HG03045 (cell line): ENCODE measurements at regions not wholly inside any gene's neighbourhood (a gene's known extent, or its start where the extent isn't known, plus 50 kb on each side); places are given as distances from the start of the nearest gene placed in this dataset.
"Not testable (repeated sequence)": the region's sequence is repeated elsewhere in the genome, so short reads cannot be mapped to it uniquely, and the experiment has no call there.

Source experiments
- ATAC-seq: cut with Tn5 transposase; IDR thresholded peaks from one replicate; pipeline ENCODE4 v1.9.1; 2021; ENCODE audit warnings: mild to moderate bottlenecking, moderate library complexity; ENCODE audit not compliant: unreplicated experiment

DNA sequence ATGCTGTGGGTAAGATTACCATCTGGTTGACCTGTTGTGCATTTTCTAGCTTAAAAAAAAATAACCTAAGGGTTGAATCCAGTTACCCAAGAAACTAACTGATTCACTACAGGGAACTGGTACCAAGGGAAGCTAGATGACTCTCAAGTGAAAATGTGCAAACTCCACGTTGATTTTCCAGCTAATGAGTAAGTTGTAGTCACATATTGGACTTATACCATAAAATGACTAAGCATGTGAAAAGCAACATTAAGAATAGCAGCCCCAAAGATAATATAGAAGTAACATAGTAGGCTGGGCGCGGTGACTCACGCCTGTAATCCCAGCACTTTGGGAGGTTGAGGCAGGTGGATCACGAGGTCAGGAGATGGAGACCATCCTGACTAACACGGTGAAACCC is 270.9 kb downstream of the SPRY1 start:
- no peak for ATAC-seq

DNA sequence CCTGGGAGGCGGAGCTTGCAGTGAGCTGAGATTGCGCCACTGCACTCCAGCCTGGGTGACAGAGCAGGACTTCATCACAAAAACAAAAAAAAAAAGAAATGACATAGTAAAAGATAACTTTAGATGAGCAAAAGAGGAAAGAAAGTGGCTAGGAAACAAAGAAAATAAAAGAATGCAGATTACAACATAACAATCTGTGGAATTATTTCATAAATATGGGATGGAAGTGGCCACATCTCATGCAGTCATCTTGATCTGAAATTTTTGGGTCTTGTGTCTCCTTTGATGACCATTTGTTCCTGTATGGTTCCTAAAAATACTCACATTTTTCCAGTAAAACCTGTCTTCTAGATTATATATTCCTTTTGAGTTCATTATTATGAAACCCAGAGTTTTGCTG is 271.4 kb downstream of the SPRY1 start:
- no peak for ATAC-seq

- peak; percentile 96 for ATAC-seq
Observed at GRCh38 chr4:123671636-123672404, 275.2 kb downstream of the SPRY1 start.

- no peak for ATAC-seq
Observed at GRCh38 chr4:123672987-123673386, 276.4 kb downstream of the SPRY1 start.

- no peak for ATAC-seq
Observed at GRCh38 chr4:123673971-123674370, 277.4 kb downstream of the SPRY1 start.

GRCh38 chr4:123674762-123675465 is 278.3 kb downstream of the SPRY1 start:
- no peak for ATAC-seq

- no peak for ATAC-seq
Observed at GRCh38 chr4:123675567-123675966, 279.0 kb downstream of the SPRY1 start.

DNA sequence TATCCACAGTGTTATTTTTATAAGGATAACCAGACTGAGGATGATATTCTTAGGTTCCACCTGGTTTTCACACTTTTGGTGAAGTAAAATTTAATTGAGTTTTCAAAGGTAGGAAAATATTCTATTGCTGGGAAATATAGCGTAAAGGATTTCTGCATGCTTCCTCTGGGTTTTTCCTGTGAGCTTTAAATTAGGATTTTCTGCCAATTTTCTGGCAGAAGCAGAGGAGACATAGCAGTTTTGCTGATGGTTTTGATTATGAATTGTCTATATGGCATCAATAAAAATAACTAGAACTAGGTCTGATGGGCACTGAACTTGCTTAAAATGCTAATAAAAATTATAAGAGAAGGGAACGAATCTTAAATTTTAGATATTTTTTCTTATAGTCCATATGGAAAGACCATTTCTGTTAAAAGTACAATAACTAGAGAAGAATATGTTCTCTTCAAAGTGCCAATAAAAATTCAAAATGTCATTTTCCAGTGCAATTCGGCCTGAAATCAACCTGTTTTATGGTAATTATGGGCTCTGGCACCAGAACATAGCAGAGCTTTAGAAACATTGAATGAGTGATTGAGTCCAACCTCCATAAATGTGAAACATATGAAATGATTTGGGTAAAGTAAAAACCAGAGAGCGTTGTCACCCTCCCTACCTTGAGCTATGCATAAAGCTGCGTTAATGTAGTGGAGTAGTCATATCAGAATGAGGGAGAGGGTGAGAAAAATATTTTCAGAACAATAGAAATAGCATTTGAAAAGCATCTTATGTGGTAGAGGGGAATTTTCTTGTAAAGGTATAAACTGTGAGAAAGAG is 279.7 kb downstream of the SPRY1 start:
- ATAC-seq, result no peak

GRCh38 chr4:123676890-123677229 is 280.3 kb downstream of the SPRY1 start:
- ATAC-seq, result no peak

DNA sequence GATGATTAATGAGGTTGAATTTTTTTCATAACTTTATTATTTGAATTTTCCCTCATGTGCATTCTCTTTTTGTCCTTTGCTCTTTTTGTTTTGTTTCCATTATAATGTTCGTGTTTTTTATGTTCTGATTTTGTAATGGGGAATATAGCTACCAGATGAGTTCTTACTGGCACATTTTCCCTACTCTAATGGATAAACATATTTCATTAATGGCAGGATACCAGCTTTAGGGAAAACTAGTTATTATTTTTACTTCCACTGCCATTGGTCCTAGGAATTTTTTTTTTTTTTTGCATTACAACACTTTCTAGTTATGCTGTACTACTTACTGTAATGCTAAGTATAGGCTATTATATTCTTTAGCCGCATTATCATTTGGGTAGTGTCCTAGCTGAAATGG is 286.3 kb downstream of the SPRY1 start:
- ATAC-seq, result no peak

DNA sequence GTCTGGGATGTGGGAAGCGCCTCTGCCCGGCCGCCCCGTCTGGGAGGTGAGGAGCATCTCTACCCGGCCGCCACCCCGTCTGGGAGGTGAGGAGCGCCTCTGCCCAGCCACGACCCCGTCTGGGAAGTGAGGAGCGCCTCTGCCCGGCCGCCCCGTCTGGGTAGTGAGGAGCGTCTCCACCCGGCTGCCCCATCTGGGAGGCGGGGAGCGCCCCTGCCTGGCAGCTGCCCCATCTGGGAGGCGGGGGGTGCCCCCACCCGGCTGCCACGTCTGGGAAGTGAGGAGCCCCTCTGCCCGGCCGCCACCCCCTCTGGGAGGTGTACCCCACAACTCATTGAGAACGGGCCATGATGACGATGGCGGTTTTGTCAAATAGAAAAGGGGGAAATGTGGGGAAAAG is 288.3 kb downstream of the SPRY1 start:
- not testable (repeated sequence) for ATAC-seq

- ATAC-seq, result not testable (repeated sequence)
Observed at GRCh38 chr4:123695531-123695930, 298.9 kb downstream of the SPRY1 start.

- no peak for ATAC-seq
Observed at GRCh38 chr4:123696687-123697086, 300.1 kb downstream of the SPRY1 start.

DNA sequence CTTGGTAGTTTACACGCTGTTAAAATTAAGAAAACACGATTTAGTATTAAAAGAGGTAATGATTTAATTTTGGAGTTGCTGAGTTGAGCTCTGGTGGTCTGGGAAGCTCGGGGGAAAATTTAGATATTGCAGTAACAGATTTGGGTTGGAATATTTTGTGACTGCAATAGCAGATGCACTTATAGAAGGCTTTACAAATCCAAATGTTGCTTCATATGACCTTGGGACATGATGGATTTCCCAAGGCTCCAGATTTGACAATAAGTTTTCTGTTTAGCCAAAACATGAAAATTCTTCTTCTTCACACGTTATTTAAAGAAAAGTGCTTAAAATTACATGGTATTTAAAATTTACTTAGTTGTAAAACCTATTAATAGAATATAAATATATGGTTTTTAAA is 302.0 kb downstream of the SPRY1 start:
- no peak for ATAC-seq

DNA sequence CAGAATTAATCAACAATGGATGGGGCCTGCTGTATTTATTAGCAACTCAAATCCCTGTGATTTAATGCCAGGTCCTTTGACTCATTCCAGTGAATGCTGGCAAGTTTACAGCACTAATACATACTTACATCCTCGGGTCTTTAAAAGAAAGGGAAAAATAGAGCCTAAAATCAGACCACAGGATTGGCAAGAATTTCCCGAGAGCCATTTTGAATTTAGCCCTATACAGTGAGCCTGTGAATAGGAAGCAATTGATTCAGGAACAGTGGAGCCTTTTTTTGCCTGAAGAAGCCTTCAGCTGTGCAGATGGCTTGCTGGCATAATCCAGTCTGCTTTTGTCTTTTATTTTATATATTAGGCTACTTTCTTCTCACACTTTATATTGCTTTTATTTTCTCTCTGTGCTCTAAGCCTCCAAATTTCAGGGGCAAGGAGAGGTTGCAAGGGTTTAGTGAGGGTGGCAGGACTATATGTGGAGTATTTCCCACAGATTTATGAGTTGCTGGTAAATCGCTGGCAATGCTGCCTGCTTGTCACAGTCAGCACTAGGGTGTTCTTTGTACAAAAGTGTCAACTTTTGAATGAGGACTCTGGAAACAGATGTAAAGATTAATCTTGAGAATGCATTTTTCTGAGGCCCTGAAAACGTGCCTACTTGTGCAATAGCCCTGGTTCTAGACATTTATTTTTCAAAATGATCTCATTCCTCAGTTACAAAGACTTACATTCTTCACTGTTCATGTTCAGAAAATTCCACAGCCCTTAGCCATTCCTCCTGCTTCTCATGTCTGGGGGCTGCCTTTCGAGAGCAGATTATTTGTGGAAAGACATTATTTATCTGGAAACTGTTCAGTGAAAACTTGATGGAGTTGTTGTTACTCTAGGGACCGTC is 303.5 kb downstream of the SPRY1 start:
- no peak for ATAC-seq

DNA sequence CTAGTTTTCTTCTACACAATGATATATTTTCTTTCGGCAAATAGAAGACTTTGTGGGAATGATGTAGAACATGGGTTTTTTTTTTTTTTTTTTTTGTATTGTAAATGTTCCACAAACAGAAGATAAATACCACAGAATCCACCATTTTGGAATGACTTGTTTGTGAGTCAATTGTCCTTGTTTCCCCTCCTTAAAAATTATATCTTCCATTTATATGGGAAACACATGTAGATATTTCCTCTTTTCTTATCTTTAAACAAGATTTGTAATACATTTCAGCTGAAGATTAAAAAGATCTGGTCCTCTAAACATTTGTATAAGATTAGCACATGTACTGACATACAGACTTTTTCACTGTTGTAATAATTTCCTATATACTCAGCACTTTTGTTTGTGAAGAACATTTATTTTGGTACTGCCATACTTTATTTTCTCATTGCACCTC is 304.6 kb downstream of the SPRY1 start:
- ATAC-seq, result no peak

GRCh38 chr4:123705419-123705818 is 308.8 kb downstream of the SPRY1 start:
- ATAC-seq, result no peak

- ATAC-seq, result no peak
Observed at GRCh38 chr4:123706973-123707372, 310.4 kb downstream of the SPRY1 start.

DNA sequence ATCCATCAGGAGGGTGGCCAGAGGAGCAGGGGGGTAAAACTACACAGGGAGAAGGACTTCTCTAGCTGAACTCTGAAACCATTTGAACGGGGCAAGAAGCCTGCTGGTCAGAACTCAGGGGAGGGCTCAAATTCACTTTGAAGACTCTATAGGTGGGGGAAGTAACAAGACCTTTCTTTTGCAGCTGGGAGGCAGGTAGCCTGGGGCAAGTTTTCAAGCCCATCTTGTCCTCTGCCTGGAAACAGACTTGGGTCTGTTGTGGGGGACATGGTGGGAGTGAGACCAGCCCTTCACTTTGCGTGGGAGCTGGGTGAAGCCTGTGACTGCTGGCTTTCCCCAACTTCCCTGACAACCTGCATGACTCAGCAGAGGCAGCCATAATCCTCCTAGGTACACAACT is 312.3 kb downstream of the SPRY1 start:
- no peak for ATAC-seq

DNA sequence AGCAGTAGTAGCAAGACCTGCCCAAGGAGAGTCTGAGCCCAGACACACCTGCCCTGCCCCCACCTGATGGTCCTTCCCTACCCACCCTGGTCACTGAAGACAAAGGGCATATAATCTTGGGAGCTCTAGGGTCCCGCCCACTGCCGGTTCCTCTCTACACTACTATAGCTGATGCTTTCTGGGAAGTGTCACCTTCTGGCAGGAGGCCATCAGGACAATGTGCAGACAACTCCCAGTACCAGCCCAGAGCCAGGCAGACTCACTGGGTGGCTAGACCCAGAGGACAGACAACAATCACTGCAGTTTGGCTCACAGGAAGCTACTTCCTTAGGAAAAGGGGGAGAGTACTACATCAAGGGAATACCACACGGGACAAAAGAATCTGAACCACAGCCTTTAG is 312.7 kb downstream of the SPRY1 start:
- no peak for ATAC-seq

GRCh38 chr4:123731035-123731434 is 334.4 kb downstream of the SPRY1 start:
- no peak for ATAC-seq
